Stimulated activated CD4-positive, alpha-beta T cell treated with anti-CD3 and anti-CD28 coated beads, Interleukin-1b, Interleukin-23, amount 100 ng/mL, for 48 hours (primary cell): ENCODE measurements at regions not wholly inside any gene's neighbourhood (a gene's known extent, or its start where the extent isn't known, plus 50 kb on each side); places are given as distances from the start of the nearest gene placed in this dataset.
"Not testable (repeated sequence)": the region's sequence is repeated elsewhere in the genome, so short reads cannot be mapped to it uniquely, and the experiment has no call there.

ENCODE experiments used
- DNase-seq: peaks from one replicate; pipeline ENCODE4 v3.0.0-alpha.2; 2020

DNA sequence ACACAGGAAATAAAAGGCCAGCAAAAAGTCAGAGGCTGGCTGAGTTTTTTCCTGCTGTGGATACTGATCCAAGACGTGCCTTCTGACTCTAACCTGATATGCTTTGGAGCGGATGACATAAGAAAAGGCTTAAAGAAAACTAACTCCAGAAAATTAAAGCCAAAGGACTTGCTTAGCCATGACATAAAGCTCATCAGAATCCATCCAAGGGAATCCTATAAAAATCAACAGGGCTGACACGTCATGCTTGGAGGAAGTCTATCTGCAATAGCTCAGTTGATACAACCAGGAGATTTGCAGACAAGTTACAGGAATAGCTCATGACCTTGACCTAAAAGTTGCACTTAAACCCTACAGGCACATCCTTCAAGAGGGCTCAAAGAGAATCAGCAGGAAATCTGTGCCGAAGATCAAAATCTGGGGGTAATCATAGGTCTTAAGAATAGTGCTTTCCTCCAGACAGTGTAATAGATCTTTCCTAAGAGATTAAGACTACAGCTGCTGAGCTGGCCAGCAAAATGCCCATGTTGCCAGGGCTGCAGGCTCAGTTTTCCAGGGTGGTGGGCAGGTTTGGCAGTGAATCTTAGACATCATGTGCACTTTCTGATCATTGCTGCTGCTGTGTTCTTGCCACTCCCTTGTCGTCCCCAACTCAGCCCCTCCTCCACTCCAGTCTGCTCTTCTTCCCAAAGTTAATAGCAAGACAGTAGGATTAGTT lies 111.5 kb upstream of the SVIL start:
- no peak for DNase-seq

DNA sequence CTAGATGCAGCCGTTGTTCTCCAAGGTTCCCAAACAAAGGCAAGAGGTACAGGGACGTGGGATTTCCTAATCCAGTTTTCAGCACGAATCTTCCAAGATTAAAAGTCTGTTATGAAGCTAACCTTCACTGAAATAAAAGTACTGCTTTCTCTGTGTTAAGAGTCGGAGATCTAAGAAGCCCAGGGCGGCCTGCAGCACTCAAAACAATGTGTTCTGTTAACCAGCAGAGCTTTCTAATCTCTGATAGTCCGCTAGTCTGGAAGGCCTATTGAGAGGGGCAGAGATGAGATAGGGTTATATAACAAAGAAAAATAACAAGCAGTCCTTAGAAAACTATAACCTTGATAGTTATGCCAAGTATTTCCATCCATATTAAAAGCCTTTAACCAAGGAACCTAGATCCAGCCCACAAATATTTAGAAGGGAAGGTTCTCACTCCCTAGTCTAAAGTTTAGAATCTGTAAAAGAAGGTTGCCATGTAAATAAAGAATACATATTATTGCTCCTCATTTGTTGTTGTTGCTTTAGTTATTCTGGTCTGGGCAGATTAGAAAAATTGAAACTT lies 106.3 kb upstream of the SVIL start:
- DNase-seq: no peak

DNA sequence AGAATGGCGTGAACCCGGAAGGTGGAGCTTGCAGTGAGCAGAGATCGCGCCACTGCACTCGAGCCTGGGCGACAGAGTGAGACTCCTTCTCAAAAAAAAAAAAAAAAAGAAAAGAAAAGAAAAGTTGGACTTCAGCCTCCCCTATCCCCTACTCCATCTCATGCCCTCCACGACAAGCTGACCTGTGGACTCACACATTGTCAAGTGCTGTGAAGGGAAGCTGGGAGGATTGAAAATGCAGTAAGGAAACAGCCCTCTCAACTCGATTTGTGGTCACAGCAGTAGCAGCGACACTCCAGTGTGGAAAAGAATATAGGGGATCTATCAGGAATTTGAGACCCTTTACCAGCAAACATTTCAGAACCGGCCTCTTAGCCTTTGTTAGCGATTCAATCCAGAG lies 103.6 kb upstream of the SVIL start:
- no peak for DNase-seq

DNA sequence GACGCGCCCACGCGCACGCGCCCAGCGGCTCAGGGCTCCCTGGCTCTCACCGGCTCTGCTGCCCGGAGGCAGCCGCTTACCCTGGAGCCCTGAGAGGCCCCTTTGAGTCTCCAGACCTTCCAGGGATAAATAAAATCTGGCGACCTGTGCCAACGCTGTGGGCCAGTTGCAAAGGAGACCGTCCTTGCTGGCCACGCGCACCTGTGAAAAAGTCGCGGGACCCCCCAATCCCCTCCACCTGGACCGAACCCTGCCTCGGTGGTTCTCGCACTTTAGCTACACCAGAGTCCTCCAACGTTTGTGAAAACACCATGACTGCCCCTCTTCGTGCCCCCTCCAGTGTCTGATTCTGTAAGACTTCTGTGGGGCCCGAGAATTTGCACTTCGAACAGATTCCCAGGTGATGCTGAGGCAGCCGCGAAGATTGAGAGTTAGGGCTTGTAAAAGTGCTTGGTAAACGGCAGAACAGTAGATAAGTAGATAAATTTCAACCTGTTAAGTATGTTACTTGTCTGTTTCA lies 102.4 kb upstream of the SVIL start:
- no peak for DNase-seq

DNA sequence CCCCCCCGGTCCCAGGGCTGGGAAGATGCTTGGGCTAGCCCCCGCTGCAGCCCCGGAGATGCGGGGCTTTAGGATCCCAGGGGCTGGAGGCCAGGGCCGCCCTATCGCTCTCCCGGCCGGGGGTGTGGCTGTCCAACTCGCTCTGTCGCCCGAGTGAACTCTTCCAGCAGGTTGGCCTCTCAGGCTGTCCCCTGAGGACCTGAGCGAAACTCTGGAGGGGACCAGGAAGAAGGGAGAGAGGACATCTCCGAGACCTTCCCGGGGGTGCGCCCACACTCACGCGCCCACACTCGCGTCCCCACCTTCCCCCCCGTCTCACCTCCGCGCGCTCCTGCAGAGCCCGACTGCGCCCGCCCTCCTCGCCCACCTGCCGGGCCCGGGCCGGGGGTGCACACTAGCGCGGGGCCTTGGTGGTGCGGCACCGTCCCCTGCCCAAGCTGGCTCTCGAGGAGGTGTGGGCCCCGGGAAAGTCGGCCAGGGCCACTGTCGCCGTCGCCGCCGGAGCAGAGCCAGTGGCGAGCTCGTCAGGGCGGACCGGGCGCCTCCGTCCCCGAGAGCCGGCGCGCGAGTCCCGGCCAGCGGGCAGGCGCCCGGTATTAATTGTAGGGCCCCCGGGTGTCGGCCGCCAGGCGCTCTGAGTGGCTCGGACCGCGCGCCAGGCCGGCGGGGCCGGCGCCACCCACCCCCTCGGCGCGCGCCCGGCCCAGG lies 101.7 kb upstream of the SVIL start:
- no peak for DNase-seq

DNA sequence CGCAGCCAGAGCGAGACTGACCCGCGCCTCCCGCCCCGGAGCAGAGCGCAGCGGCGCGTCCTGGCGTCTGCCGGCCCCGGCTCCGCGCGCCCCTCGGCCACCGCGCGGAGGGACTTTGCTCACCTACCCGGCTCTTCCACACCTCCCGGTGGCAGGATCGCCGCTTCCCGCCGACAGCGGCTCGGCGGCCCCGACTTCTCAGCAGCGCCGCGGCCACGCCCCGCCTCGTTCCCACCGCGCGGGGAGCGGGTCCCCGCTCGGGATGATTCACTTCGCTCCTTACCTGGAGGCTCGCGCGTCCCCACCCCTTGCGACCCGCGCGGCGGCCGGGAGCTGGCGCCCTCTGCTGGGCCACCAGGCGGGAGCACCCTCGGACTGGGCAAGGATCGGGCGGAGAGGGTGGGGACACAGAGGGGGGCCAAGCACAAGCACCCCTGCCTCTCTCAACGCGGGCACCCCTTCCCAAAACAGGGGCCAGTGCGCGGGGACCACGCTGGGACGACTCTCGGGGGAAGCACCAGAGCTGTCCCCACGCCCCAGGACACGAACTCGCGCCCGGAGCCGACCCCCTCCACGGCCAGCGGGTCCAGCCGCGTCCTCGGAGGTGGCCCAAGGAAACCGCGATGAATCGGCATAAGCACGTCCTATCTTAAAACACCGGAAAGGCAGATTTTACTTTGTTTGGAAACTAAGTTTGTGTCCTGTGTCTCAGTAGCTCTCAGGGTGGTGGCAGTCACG lies 101.0 kb upstream of the SVIL start:
- DNase-seq: peak; percentile 82

DNA sequence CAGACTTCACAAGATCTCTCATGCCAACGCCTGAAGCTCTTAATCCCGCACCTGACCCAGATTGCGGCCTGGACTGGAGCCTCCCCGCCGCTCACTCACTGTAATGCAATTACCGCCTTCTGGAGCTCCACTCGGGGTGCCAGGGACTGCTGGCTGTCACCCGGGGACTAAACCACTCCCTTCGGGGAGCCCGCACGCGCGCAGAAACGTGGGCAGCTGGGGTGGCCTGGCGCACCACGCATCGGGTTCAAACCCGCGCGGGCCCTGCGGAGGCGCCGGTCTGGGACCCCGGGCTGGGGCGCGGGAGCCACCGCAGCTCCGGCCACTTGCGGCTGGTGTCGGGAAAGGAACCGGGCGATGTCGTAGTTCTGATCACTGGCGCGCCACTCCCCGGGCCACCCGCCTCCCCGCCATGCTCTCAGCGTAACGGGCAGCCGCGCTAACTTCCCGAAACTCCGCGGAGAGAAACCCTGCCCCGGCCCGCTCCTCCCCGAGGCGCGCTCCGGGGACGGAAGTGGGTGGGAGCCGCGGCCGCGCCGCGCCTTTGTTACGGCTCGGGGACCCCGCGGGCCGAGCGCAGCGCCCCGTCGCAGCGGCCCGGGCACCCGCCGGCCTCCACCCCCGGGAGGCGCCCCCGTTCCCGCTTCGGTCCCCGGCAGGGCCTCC lies 100.3 kb upstream of the SVIL start:
- DNase-seq: peak; percentile 49

DNA sequence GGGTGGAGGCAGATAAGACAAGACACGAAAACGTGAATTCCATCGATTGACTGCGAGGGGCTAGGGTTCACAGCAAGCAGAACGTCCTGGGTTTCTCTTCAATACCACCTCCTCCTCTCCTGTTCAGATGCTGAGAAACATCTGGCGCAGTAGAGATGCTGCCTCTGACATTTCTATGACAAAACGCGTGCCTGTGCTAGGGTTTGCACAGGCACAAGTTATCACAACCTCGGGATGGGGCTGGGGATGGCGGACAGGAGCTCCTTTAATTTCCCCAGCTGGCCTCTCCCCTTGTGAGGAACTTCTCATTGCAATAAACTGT lies 99.8 kb upstream of the SVIL start:
- DNase-seq: no peak

DNA sequence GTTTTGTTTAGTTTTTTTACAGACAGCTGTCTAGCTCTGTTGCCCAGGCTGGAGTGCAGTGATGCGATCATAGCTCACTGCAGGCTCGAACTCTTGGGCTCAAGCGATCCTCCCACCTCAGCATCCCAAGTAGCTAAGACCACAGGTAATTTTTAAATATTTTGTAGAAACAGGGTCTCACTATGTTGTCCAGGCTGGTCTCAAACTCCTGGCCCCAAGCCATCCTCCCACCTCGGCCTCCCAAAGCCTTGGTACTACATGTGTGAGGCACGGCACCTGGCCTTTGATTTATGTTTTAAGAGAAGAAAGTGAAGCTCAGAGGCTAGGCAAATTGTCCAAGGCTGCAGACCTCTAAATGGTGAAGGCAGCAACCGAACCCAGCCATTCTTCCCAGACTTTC lies 98.6 kb upstream of the SVIL start:
- no peak for DNase-seq

DNA sequence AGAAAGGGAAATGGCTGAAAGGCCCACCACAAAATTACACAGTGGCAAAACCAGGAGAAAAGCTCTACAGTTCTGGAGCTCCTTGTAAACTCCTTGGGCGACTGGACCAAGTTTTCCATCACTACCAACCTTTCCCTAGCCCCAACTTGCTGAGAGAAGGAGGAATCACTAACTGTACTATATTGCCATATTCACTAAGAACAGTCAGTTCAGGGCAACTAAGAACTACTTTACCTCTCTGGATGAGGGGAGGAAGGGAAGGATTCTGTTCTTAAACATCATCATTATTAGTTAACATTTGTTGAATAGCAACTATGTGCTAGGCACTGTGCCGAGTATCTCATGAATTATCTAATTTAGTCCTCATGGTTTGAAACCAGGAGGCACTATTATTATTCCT lies 98.1 kb upstream of the SVIL start:
- DNase-seq: no peak

DNA sequence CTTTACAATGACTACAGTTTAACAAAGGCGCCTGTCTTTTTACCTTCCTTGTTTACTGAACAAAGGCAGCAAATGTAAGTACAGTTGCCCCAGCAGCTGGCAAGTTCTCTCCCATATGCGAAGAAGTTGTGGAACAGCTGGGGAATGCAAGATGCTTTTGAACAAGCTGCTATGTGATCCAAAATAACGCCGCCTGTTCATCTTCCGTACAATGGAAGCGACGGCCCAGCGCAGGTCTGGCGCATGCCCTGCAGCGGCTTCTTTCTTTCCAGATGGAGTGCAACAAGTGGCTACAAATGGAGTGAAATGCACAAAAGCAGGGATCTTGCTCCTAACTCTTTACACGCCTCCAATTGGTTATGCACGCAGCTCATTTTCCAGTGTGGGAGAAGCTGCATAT lies 97.0 kb upstream of the SVIL start:
- DNase-seq: no peak

DNA sequence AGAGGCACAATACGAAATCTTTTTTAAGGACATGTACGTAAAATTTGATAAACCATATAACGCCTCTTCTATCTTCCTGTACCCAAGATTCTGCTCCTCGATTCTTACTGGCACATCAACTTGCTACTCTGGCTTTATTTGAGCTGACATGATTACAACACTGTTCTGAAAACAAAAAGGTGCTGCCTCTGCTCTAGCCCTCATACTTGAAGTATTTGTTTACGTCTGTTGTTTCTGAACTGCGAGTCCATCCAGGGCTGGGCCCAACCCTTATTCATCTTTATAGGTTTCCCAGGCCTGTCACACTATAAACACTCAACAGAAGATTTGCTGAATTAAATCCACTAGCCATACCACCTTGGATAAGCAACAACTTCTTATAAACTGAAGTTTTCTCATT lies 96.2 kb upstream of the SVIL start:
- DNase-seq: no peak

DNA sequence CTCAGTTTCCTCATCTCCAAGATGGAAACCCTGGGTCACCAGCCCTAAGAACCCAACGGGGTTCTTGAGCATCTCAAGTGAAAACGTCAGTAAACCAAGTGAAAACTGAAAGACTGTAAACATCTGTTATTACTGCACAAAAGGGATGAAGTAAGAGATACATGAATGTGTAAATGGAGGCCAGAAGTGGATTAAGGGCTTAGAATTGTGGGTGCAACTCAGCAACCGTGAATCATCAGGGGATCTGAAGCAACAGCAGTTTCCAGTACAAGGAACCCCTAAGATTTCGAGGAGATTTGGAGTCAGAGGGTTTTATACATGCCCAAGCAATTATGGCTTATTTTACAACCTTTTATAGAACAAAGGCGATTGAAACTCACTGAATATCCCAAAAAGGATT lies 95.7 kb upstream of the SVIL start:
- DNase-seq: no peak

DNA sequence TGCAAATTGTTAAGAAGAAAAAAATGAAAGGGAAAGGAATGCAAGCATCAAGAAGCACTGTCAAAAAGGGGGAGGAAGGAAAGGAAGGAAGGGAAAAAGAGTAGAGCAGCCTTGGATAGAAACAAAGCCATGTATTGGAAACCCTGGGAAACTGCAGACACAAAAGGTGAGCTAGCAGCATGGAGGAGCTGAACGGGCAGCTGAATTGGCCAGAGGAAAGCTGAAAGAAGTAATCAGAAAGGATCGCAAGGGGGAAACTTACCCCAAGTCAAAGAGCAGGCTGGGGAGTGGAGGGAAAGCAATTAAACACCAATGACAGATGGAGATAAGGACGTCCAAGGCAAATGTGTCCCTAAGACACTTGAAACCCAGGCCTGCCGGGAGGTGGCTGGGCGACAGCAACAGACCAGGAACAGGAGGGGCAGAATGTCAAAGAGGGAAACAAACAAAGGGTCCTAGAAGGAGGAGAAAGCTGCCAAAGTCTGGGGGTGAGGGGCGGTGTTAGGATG lies 93.8 kb upstream of the SVIL start:
- DNase-seq: no peak

DNA sequence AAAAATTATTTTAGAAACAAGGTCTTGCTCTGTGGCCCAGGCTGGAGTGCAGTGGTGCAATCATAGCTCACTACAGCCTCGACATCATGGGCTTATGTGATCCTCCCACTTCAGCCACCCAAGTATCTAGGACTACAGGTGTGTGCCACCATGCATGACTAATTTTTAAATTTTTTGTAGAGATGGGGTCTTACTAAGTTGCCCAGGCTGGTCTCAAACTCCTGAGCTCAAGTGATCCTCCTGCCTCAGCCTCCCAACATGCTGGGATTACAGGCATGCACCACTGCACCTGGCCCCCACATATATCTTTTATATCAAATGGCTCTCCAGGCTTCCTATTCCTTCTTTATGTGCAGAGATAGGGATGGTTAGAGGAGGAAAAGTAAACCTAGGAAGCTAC lies 91.2 kb upstream of the SVIL start:
- DNase-seq: not testable (repeated sequence)

DNA sequence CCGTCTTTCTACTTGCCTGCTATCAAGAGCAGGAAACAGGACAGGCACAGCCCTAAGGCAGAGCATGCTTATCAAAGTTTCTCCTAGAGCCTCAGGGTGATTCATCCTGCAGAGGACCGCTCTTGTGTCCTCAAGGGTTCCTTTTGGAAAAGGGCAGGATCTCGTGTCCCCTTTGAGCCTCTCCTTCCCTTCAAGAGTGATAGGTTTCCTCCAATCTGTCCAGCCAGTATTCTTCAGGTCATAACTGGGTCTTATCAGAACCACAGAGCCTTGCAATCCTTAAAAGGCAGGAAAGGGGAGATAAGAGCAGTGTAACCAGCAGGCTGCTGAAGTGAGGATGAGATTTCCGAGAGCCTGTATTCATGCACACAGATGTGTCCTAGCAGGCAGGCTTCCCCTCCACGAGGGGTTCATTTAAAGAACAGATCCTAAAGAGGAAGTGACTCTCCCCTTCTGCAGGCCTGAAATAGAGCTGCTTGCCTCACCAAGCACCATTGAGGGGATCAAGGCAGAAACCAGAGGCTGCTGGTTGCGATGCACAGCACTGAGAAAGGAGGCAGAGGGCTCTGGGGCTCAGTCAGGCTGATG lies 90.5 kb upstream of the SVIL start:
- DNase-seq: no peak

DNA sequence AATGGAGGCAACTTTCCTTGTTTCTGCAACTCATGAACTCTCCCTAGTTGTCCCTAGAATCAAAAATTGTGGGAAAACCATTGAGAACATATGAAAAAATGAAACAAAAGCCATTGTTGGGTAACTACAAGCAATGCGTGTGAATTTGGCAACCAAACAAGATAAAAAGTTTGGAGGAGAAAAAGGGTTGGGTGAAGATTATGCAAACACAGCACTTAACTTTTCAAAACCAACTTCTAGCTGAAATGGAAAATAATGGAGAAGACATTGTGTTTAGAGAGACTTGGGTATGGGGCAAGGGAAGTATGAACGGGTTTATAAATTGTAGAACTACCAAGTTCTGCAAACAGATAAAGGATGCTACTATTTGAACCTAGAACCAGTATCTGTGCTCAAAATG lies 89.0 kb upstream of the SVIL start:
- DNase-seq: no peak

DNA sequence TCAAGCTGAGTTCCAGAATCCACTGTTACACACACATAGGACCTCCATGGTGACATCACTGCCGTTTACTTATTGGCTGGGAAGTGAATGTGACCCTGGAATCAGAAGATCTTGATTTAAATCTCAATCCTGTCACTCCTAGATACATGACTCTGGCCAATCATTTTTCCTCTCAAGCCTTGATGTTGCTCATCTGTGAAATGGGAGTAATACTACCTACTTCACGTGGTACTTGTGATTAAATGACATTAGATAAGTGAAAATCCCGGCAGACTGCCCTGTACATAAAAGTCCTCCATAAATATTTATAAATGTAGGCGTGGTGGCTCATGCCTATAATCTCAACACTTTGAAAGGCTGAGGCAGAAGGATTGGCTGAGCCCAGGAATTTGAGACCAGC lies 88.0 kb upstream of the SVIL start:
- no peak for DNase-seq

DNA sequence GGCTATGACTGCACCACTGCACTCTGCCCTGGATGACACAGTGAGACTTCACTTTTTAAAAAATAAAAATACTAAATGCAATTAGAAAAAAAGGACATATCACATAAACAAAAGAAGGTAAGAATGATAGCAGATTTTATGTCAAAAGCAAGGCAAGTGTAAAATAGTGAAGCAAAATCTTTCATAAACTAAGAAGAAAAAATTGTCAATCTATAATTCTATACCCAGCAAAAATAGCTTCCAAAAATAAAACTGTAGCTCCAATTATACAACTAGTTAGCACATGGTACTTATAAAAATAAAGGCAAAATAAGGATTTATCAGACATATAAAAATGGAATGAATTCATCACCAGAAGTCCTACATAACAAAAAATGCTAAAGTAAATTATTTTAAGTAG lies 85.4 kb upstream of the SVIL start:
- DNase-seq: no peak

DNA sequence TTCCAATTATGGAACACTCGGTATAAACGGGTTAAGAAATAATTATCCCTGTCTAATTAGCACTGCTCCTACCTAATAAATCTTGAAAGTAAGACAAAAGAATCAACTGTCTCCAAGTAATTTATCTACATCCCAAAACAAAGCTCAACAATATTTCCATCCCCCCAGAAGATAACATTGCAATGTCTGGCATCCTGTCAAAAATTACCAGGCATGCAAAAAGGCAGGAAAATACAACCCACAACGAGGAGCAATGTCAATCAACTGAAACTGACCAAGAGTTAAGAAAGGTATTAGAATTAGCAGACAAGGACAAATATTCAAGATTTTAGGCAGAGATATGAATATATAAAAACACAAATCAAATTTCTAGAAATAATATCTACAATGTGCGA lies 84.5 kb upstream of the SVIL start:
- no peak for DNase-seq

DNA sequence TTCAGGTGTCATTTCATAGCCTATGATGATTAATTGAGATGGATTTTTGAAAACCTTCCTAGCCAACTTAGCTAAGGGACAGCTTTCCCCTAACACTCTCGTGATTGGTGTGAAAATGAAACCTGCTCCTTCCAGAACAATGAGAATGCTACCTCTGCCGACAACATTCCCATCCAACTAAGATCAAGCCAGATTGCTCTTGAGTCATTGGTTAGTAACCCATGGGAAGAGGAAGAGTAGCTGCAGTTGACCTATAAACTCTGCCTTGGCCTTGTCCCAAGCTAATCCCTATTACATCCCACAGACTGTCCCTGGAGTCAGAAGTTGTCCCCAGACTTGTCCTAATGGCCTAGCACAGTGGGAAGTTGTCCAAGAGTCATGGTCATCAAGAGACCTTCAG lies 80.5 kb upstream of the SVIL start:
- no peak for DNase-seq

DNA sequence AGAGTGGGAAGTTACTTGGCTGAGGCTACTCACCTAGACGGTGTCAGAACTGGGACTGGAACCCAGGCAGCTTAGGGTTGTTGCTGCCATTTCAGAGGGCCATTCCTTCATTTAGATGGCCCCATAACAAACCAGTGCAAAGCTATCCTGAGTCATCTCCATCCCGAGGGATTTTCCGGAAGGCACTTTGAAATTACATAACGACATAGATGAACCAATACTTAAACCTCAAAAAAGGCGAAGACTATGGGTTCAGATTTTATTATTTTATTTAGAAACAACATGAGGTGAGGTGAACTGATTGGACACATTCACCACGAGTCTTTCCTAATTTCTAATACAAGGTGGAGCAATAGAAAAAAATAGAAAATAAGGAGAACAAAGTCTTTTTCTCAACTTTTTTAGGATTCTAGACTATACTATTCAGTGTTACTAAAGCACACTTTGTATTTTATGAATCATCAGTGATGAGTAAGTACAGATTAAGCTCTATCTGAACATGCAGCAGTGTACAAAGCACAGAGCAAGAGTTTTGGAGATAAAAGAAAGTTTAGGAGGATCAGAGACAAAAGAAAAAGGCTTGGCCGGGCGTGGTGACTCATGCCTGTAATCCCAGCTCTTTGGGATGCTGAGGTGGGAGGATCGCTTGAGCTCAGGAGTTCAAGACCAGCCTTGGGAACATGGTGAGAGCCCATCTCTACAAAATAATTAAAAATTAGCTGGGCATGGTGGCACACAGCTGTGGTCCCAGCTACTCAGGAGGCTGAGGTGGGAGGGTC lies 79.5 kb upstream of the SVIL start:
- DNase-seq: no peak
